ENCODE measurements at regions not wholly inside any gene's neighbourhood (a gene's known extent, or its start where the extent isn't known, plus 50 kb on each side); places are given as distances from the start of the nearest gene placed in this dataset.

- Mint-ChIP-seq H3K4me3 (no peak overlapping the region), H3K27ac (no peak overlapping the region), H3K27me3 (no peaks in the 10 kb centered on the region), H3K36me3 (no peaks in the 10 kb centered on the region), H3K9me3 (peaks cover 0 to 3% (median 0%) of the 10 kb centered on the region in 3 donors), H3K4me1 (no peaks in the 10 kb centered on the region)
Observed at GRCh38 chr6:63094947-63095346, 116.3 kb upstream of the FKBP1C start.

GRCh38 chr6:63097222-63097621 is 114.0 kb upstream of the FKBP1C start:
- H3K4me3 Mint-ChIP-seq = no peak overlapping the region
- no peaks in the 10 kb centered on the region for H3K36me3 Mint-ChIP-seq
- H3K4me1 Mint-ChIP-seq = no peaks in the 10 kb centered on the region
- no peaks in the 10 kb centered on the region for H3K27me3 Mint-ChIP-seq
- peaks cover 0 to 3% (median 0%) of the 10 kb centered on the region in 3 donors for H3K9me3 Mint-ChIP-seq
- H3K27ac Mint-ChIP-seq = no peak overlapping the region

GRCh38 chr6:63098789-63099188 is 112.5 kb upstream of the FKBP1C start:
- peaks cover 0 to 6% (median 0%) of the 10 kb centered on the region in 3 donors for H3K9me3 Mint-ChIP-seq
- H3K4me1 Mint-ChIP-seq = no peaks in the 10 kb centered on the region
- no peaks in the 10 kb centered on the region for H3K36me3 Mint-ChIP-seq
- no peaks in the 10 kb centered on the region for H3K27me3 Mint-ChIP-seq
- H3K27ac Mint-ChIP-seq = no peak overlapping the region
- no peak overlapping the region for H3K4me3 Mint-ChIP-seq

GRCh38 chr6:63099772-63100459 is 111.4 kb upstream of the FKBP1C start:
- Mint-ChIP-seq H3K4me1 (no peaks in the 10 kb centered on the region), H3K27me3 (no peaks in the 10 kb centered on the region), H3K36me3 (no peaks in the 10 kb centered on the region), H3K4me3 (no peak overlapping the region), H3K27ac (no peak overlapping the region), H3K9me3 (peaks cover 0 to 9% (median 2%) of the 10 kb centered on the region in 3 donors)

GRCh38 chr6:63114610-63115211 is 96.6 kb upstream of the FKBP1C start:
- H3K36me3 Mint-ChIP-seq = no peaks in the 10 kb centered on the region
- H3K4me3 Mint-ChIP-seq = no peak overlapping the region
- no peaks in the 10 kb centered on the region for H3K27me3 Mint-ChIP-seq
- H3K27ac Mint-ChIP-seq = no peak overlapping the region
- H3K4me1 Mint-ChIP-seq = no peaks in the 10 kb centered on the region
- H3K9me3 Mint-ChIP-seq = no peaks in the 10 kb centered on the region

GRCh38 chr6:63121166-63121565 is 90.1 kb upstream of the FKBP1C start:
- no peaks in the 10 kb centered on the region for H3K27me3 Mint-ChIP-seq
- H3K27ac Mint-ChIP-seq = no peak overlapping the region
- H3K9me3 Mint-ChIP-seq = peaks cover 2 to 4% (median 3%) of the 10 kb centered on the region in 3 donors
- no peaks in the 10 kb centered on the region for H3K4me1 Mint-ChIP-seq
- H3K36me3 Mint-ChIP-seq = no peaks in the 10 kb centered on the region
- no peak overlapping the region for H3K4me3 Mint-ChIP-seq

GRCh38 chr6:63140114-63140513 is 71.2 kb upstream of the FKBP1C start:
- H3K4me1 Mint-ChIP-seq = no peaks in the 10 kb centered on the region
- peaks cover 4 to 7% (median 5%) of the 10 kb centered on the region in 3 donors for H3K9me3 Mint-ChIP-seq
- H3K27me3 Mint-ChIP-seq = no peaks in the 10 kb centered on the region
- no peak overlapping the region for H3K27ac Mint-ChIP-seq
- H3K4me3 Mint-ChIP-seq = no peak overlapping the region
- no peaks in the 10 kb centered on the region for H3K36me3 Mint-ChIP-seq

- Mint-ChIP-seq H3K36me3 (no peaks in the 10 kb centered on the region), H3K9me3 (peaks cover 4 to 7% (median 5%) of the 10 kb centered on the region in 3 donors), H3K27me3 (no peaks in the 10 kb centered on the region), H3K4me3 (no peak overlapping the region), H3K27ac (no peak overlapping the region), H3K4me1 (no peaks in the 10 kb centered on the region)
Observed at GRCh38 chr6:63140692-63141318, 70.5 kb upstream of the FKBP1C start.

GRCh38 chr6:63149730-63150129 is 61.5 kb upstream of the FKBP1C start:
- H3K4me1 Mint-ChIP-seq = no peaks in the 10 kb centered on the region
- no peak overlapping the region for H3K27ac Mint-ChIP-seq
- H3K36me3 Mint-ChIP-seq = no peaks in the 10 kb centered on the region
- no peaks in the 10 kb centered on the region for H3K9me3 Mint-ChIP-seq
- H3K27me3 Mint-ChIP-seq = no peaks in the 10 kb centered on the region
- H3K4me3 Mint-ChIP-seq = no peak overlapping the region

- Mint-ChIP-seq H3K27me3 (no peaks in the 10 kb centered on the region), H3K9me3 (peaks cover 0 to 2% (median 0%) of the 10 kb centered on the region in 3 donors), H3K36me3 (no peaks in the 10 kb centered on the region), H3K4me3 (no peak overlapping the region), H3K27ac (no peak overlapping the region), H3K4me1 (no peaks in the 10 kb centered on the region)
Observed at GRCh38 chr6:63154535-63154934, 56.7 kb upstream of the FKBP1C start.

All from IgD-negative memory B cell (primary cell).